ENCODE measurements at regions not wholly inside any gene's neighbourhood (a gene's known extent, or its start where the extent isn't known, plus 50 kb on each side); places are given as distances from the start of the nearest gene placed in this dataset.

DNA sequence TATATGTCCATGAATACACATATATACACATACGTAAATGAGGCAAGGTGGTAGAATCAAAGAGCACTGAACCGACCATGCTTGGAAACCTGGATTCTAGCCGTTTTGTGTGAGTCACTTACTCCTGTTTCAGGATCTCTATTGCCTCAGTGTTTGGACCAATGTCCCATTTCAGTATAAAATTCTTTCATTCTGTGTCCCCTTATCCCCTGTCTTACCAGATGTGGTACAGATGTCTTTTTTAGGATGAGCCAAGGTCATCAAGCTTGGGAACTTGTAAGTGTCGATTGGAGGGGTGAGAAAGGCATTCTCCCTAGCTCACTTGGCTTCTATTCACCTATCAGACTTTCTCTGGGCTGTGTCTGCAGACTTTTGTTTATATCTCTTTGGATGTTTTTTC, 139.9 kb upstream of the CHL1 start:
- no peak for DNase-seq
- no peak overlapping the region for H3K4me3 ChIP-seq
- H3K36me3 ChIP-seq, result no peaks in the 10 kb centered on the region
- H3K27ac ChIP-seq, result no peak overlapping the region
- no peaks in the 10 kb centered on the region for H3K4me1 ChIP-seq
- WGBS, 2 donors (ENCODE audit: low coverage in 1 of 2), result 60 to 89% methylated on average over 4 of the region's 4 CpGs
- H3K9me3 ChIP-seq, result no peaks in the 10 kb centered on the region
- no peak for TF ChIP-seq POLR2A (IDR thresholded peaks at IDR 0.05)
- no peak for TF ChIP-seq EP300 (IDR thresholded peaks at IDR 0.05; ENCODE audit: low read depth)
- TF ChIP-seq, protein P1, sequence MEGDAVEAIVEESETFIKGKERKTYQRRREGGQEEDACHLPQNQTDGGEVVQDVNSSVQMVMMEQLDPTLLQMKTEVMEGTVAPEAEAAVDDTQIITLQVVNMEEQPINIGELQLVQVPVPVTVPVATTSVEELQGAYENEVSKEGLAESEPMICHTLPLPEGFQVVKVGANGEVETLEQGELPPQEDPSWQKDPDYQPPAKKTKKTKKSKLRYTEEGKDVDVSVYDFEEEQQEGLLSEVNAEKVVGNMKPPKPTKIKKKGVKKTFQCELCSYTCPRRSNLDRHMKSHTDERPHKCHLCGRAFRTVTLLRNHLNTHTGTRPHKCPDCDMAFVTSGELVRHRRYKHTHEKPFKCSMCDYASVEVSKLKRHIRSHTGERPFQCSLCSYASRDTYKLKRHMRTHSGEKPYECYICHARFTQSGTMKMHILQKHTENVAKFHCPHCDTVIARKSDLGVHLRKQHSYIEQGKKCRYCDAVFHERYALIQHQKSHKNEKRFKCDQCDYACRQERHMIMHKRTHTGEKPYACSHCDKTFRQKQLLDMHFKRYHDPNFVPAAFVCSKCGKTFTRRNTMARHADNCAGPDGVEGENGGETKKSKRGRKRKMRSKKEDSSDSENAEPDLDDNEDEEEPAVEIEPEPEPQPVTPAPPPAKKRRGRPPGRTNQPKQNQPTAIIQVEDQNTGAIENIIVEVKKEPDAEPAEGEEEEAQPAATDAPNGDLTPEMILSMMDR (IDR thresholded peaks at IDR 0.05), result no peak
- no peak for TF ChIP-seq POLR2AphosphoS5 (IDR thresholded peaks at IDR 0.05)
- intact Hi-C loops (cut with DNase I; ENCODE audit: low total_unique reads), result no loop called here
- in situ Hi-C loops (cut with MboI; ENCODE audit: low pct_ligation_motif_present in 1 of 4, low pct_unique_long_range_greater_than_20kb in 1 of 4, low sequenced_read_pairs in 3 of 4), result no loop called here
- H3K27me3 ChIP-seq, result no peaks in the 10 kb centered on the region

DNA sequence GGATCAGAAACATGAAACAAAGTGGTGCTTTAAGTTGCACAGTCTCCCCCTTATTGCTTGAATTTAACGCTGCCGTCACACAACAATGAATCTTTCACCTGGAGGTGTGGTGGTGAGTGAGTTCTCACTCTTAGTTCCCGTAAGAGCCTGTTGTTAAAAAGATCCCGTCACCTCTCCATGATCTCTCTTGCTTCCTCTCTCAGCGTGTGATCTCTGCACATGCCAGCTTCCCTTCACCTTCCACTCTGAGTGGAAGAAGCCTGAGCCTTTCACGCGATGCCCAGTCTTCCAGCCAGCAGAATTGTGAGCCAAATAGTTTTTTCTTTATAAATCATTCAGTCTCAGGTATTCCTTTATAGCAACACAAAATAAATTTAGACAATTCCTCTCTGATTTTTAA, 136.7 kb upstream of the CHL1 start:
- Histone ChIP-seq H3K9me3 (no peaks in the 10 kb centered on the region), H3K27me3 (no peaks in the 10 kb centered on the region), H3K4me1 (no peaks in the 10 kb centered on the region), H3K36me3 (no peaks in the 10 kb centered on the region), H3K27ac (no peak overlapping the region), H3K4me3 (no peak overlapping the region)
- intact Hi-C loops (cut with DNase I; ENCODE audit: low total_unique reads) (no loop called here), in situ Hi-C loops (cut with MboI; ENCODE audit: low pct_ligation_motif_present in 1 of 4, low pct_unique_long_range_greater_than_20kb in 1 of 4, low sequenced_read_pairs in 3 of 4) (no loop called here)
- TF ChIP-seq POLR2A (IDR thresholded peaks at IDR 0.05), result no peak
- TF ChIP-seq EP300 (IDR thresholded peaks at IDR 0.05; ENCODE audit: low read depth), result no peak
- no peak for TF ChIP-seq POLR2AphosphoS5 (IDR thresholded peaks at IDR 0.05)
- TF ChIP-seq, protein P1 (IDR thresholded peaks at IDR 0.05), result no peak
- no peak for DNase-seq
- WGBS, 2 donors (ENCODE audit: low coverage in 1 of 2), result 71 to 77% methylated on average over 7 of the region's 7 CpGs

DNA sequence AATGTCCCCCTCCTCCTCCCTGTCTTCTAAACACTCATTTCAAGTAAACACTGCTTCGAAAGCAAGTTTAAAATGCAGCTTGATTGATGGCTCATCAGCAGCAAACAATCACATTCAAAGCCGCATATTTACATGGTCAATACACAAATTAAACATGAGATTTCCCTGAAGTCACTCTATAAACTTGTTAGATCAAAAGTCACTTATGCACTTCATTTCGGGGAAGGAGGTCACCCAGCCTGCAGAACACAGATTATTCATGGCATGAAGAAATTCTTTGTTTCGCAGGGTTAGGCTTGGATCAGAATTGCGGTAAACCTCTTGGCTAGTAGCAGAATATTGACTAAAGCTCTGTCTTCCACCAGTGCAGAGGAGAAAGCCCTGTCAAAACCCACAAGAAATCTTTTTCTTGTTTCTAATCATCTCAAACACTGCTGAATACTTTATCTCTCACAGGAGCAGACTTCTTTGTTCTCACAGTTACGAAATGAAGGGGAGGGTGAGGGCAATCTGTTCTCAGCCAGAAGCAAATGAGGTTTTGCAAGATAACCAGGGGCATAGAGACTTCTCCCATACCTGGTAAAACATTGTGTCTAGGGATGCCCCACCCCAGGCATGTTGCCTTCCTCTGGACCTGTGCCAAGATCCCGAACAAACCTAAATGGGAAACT, 133.3 kb upstream of the CHL1 start:
- in situ Hi-C loops (cut with MboI; ENCODE audit: low pct_ligation_motif_present in 1 of 4, low pct_unique_long_range_greater_than_20kb in 1 of 4, low sequenced_read_pairs in 3 of 4), result no loop called here
- 37 to 41% methylated on average over 6 to 7 of the region's 7 CpGs for WGBS, 2 donors (ENCODE audit: low coverage in 1 of 2)
- Histone ChIP-seq H3K9me3 (no peaks in the 10 kb centered on the region), H3K4me3 (no peak overlapping the region), H3K4me1 (no peaks in the 10 kb centered on the region), H3K27me3 (no peaks in the 10 kb centered on the region), H3K36me3 (no peaks in the 10 kb centered on the region), H3K27ac (peak overlapping the region in 2 of 4 donors; percentile 21 to 42)
- DNase-seq, result no peak
- intact Hi-C loops (cut with DNase I; ENCODE audit: low total_unique reads), result no loop called here
- TF ChIP-seq EP300 (IDR thresholded peaks at IDR 0.05; ENCODE audit: low read depth) (no peak), POLR2A (IDR thresholded peaks at IDR 0.05) (no peak), POLR2AphosphoS5 (IDR thresholded peaks at IDR 0.05) (peak in 1 of 3 donors; percentile 32)

DNA sequence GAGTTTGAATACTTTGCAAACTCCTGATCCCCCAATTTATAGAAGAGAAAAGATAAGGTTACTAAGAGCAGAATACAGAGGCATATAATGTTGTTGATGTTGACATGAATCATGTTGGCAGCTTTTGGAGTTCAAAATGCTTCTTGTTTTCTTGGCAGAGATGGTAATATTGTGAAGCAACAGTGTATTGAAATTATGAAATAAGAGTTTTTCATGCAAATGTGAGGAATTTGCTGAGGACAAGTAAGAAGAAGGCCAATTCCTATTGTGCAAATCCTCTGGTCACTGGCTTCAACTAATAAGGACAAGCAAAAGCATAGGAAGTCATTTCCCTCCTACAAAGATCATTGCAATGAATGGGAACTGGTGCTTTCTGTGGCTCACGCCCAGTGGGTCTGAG, 126.9 kb upstream of the CHL1 start:
- peak overlapping the region in 1 of 4 donors; percentile 51 for H3K27ac ChIP-seq
- no peaks in the 10 kb centered on the region for H3K9me3 ChIP-seq
- intact Hi-C loops (cut with DNase I; ENCODE audit: low total_unique reads) (no loop called here), in situ Hi-C loops (cut with MboI; ENCODE audit: low pct_ligation_motif_present in 1 of 4, low pct_unique_long_range_greater_than_20kb in 1 of 4, low sequenced_read_pairs in 3 of 4) (no loop called here)
- WGBS, 2 donors (ENCODE audit: low coverage in 1 of 2), result 51 to 57% methylated on average over 1 of the region's 1 CpG
- no peak overlapping the region for H3K4me3 ChIP-seq
- peaks cover 0 to 4% (median 0%) of the 10 kb centered on the region in 4 donors for H3K4me1 ChIP-seq
- H3K36me3 ChIP-seq, result no peaks in the 10 kb centered on the region
- TF ChIP-seq POLR2AphosphoS5 (IDR thresholded peaks at IDR 0.05), result peak in 1 of 3 donors; percentile 68
- no peak for TF ChIP-seq EP300 (IDR thresholded peaks at IDR 0.05; ENCODE audit: low read depth)
- DNase-seq, result no peak
- no peaks in the 10 kb centered on the region for H3K27me3 ChIP-seq

DNA sequence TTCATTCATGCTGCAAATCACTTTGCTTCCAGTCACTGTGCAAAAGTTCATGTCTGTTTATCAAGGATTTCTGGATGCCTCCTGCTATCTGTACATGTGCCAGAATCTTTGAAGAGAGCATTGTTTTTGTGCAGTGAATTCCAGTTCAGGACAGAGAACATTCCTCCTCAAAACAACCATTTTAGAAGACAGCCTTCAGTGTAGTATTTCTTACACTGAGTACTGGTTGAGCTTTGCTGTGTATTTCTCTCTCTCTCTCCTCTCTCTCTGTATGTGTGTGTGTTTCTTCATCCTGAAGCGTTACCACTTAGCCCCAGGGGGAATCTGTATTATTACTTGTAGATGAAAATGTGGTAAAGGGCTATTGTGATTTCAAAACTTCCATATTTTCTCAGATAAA, 123.8 kb upstream of the CHL1 start:
- in situ Hi-C loops (cut with MboI; ENCODE audit: low pct_ligation_motif_present in 1 of 4, low pct_unique_long_range_greater_than_20kb in 1 of 4, low sequenced_read_pairs in 3 of 4), result no loop called here

More for the DNA sequence above, 123.8 kb upstream of the CHL1 start:
- no peaks in the 10 kb centered on the region for H3K36me3 ChIP-seq
- TF ChIP-seq POLR2AphosphoS5 (IDR thresholded peaks at IDR 0.05), result peak; percentile 12 to 57 (median 43)
- TF ChIP-seq, protein P1 (IDR thresholded peaks at IDR 0.05), result no peak
- no peak for TF ChIP-seq POLR2A (IDR thresholded peaks at IDR 0.05)
- TF ChIP-seq EP300 (IDR thresholded peaks at IDR 0.05; ENCODE audit: low read depth), result no peak
- H3K27ac ChIP-seq, result peak overlapping the region; percentile 37 to 74 (median 56)
- H3K4me1 ChIP-seq, result peaks cover 0 to 4% (median 0%) of the 10 kb centered on the region in 4 donors
- WGBS, 2 donors (ENCODE audit: low coverage in 1 of 2), result 30 to 38% methylated on average over 1 of the region's 1 CpG
- no peaks in the 10 kb centered on the region for H3K27me3 ChIP-seq
- no peaks in the 10 kb centered on the region for H3K9me3 ChIP-seq
- no peak overlapping the region for H3K4me3 ChIP-seq
- no peak for DNase-seq
- intact Hi-C loops (cut with DNase I; ENCODE audit: low total_unique reads), result no loop called here
